ENCODE measurements at regions not wholly inside any gene's neighbourhood (a gene's known extent, or its start where the extent isn't known, plus 50 kb on each side); places are given as distances from the start of the nearest gene placed in this dataset.
"Not testable (repeated sequence)": the region's sequence is repeated elsewhere in the genome, so short reads cannot be mapped to it uniquely, and the experiment has no call there.

GRCh38 chr1:182154425-182154824, 92.9 kb upstream of the ZNF648 start:
- not testable (repeated sequence) for TF ChIP-seq POLR2A (IDR thresholded peaks at IDR 0.05; ENCODE audit: low read depth, low read length); TAF1 (IDR thresholded peaks at IDR 0.05; ENCODE audit: low read depth, low read length); POU2F2 (IDR thresholded peaks at IDR 0.05; ENCODE audit: low read depth, low read length); POLR2AphosphoS5 (IDR thresholded peaks at IDR 0.05; ENCODE audit: low read depth, low read length); SPI1 (IDR thresholded peaks at IDR 0.05; ENCODE audit: low read depth, low read length); PAX5 (IDR thresholded peaks at IDR 0.05; ENCODE audit: insufficient read depth, low read length, severe bottlenecking)
